Stomach (tissue), 8 donors: ENCODE measurements at regions not wholly inside any gene's neighbourhood (a gene's known extent, or its start where the extent isn't known, plus 50 kb on each side); places are given as distances from the start of the nearest gene placed in this dataset.

Experiments used
- DNase-seq, 2 donors: peaks; one replicate each; pipeline versions ENCODE4 v3.0.0 to v3.0.0-alpha.2; 2013 to 2019
- H3K27ac ChIP-seq, 5 donors: fragments of 200-600 bp in 4 of 5; sonication (generic) in 4 of 5; one replicate each; pipeline ENCODE4 v1.5.1; 2013 to 2019; ENCODE audit warnings: mild to moderate bottlenecking in 1 of 5, moderate library complexity in 1 of 5
- H3K27me3 ChIP-seq, 3 donors: fragments of 200-600 bp; sonication (generic); one replicate each; pipeline ENCODE4 v1.5.1; 2017 to 2019; ENCODE audit warnings: mixed run types in 1 of 3
- H3K36me3 ChIP-seq, 4 donors: fragments of 200-600 bp; sonication (generic); 1 replicate in 3 of 4; 2 replicates in 1 of 4; pipeline ENCODE4 v1.5.1; 2016 to 2019
- H3K4me1 ChIP-seq, 4 donors: fragments of 200-600 bp; sonication (generic); one replicate each; pipeline ENCODE4 v1.5.1; 2016 to 2019
- H3K4me3 ChIP-seq, 4 donors: fragments of 200-600 bp; sonication (generic) in 3 of 4; one replicate each; pipeline ENCODE4 v1.5.1; 2016 to 2019; ENCODE audit warnings: mild to moderate bottlenecking in 1 of 4
- H3K9me3 ChIP-seq, 4 donors: fragments of 200-600 bp; sonication (generic); one replicate each; pipeline ENCODE4 v1.5.1; 2016 to 2019
- CTCF ChIP-seq, 7 experiments: fragments of 450-650 bp in 4 of 7; fragments of 200-600 bp in 3 of 7; sonication (generic) in 3 of 7; IDR thresholded peaks; one replicate each; pipeline ENCODE4 v1.5.1; 2016 to 2019; ENCODE audit warnings: antibody characterized with exemption in 7 of 7, control low read depth in 2 of 7, mild to moderate bottlenecking in 1 of 7
- EP300 ChIP-seq: sonication (generic); formaldehyde crosslinking; IDR thresholded peaks from one replicate; pipeline ENCODE4 v1.6.1; 2017; ENCODE audit warnings: antibody characterized with exemption
- POLR2A ChIP-seq, 4 donors: fragments of 450-650 bp; IDR thresholded peaks; one replicate each; pipeline ENCODE4 v1.6.1; 2016; ENCODE audit warnings: antibody characterized with exemption in 4 of 4, control low read depth in 2 of 4, mild to moderate bottlenecking in 1 of 4, moderate library complexity in 1 of 4
- POLR2AphosphoS5 ChIP-seq, 3 donors: sonication (generic); formaldehyde crosslinking; IDR thresholded peaks; one replicate each; pipeline ENCODE4 v1.6.1; 2016; ENCODE audit warnings: antibody characterized with exemption in 3 of 3
- WGBS, 5 donors: extraction: QIAGEN DNeasy Blood & Tissue Kit in 3 of 5; methylation state at CpG; one replicate each; pipeline versions ENCODE4 v1.1.5 to v1.1.7; 2013 to 2018; 5-methylcytosine and 5-hydroxymethylcytosine counted together
- intact Hi-C: fragments of 100-400 bp; cut with DNase I; formaldehyde crosslinking; loops from one replicate; pipeline ENCODE4 v1.15.1; 2023; ENCODE audit warnings: low total_unique reads
- donor health status: healthy with polysubstance abuse.
- donor health status: Bipolar disorder and iron deficiency.
- donor health status: healthy.

- no peaks in the 10 kb centered on the region for H3K4me1 ChIP-seq
- H3K27ac ChIP-seq: no peak overlapping the region
- WGBS, 5 donors: 53 to 66% (median 57%) methylated on average over 5 of the region's 5 CpGs
- no peaks in the 10 kb centered on the region for H3K9me3 ChIP-seq
- no peak for TF ChIP-seq CTCF (IDR thresholded peaks at IDR 0.05)
- DNase-seq: no peak
- H3K27me3 ChIP-seq: no peaks in the 10 kb centered on the region
- no peak overlapping the region for H3K4me3 ChIP-seq
- intact Hi-C loops: no loop called here
- no peaks in the 10 kb centered on the region for H3K36me3 ChIP-seq
Observed at GRCh38 chr11:95444309-95445241, 213.6 kb upstream of the SESN3 start.

- no peaks in the 10 kb centered on the region for H3K27me3 ChIP-seq
- DNase-seq: no peak
- no peaks in the 10 kb centered on the region for H3K4me1 ChIP-seq
- TF ChIP-seq CTCF (IDR thresholded peaks at IDR 0.05): no peak
- no peak for TF ChIP-seq POLR2A (IDR thresholded peaks at IDR 0.05)
- no peak for TF ChIP-seq POLR2AphosphoS5 (IDR thresholded peaks at IDR 0.05)
- TF ChIP-seq EP300: no peak
- intact Hi-C loops: no loop called here
- H3K36me3 ChIP-seq: no peaks in the 10 kb centered on the region
- no peaks in the 10 kb centered on the region for H3K9me3 ChIP-seq
- no peak overlapping the region for H3K4me3 ChIP-seq
- H3K27ac ChIP-seq: no peak overlapping the region
- WGBS, 5 donors: 77 to 92% (median 89%) methylated on average over 5 of the region's 5 CpGs
Observed at GRCh38 chr11:95443386-95443785, 212.4 kb upstream of the SESN3 start.

- Histone ChIP-seq H3K4me3 (no peak overlapping the region), H3K4me1 (no peaks in the 10 kb centered on the region), H3K27ac (no peak overlapping the region), H3K9me3 (no peaks in the 10 kb centered on the region), H3K27me3 (no peaks in the 10 kb centered on the region), H3K36me3 (no peaks in the 10 kb centered on the region)
- TF ChIP-seq EP300 (no peak), POLR2A (IDR thresholded peaks at IDR 0.05) (no peak), POLR2AphosphoS5 (IDR thresholded peaks at IDR 0.05) (no peak), CTCF (IDR thresholded peaks at IDR 0.05) (no peak)
- 83 to 96% (median 92%) methylated on average over 3 of the region's 3 CpGs for WGBS, 5 donors
- DNase-seq: no peak
- intact Hi-C loops: no loop called here
Observed at GRCh38 chr11:95442531-95443050, 211.6 kb upstream of the SESN3 start.

- WGBS, 5 donors: 81 to 94% (median 90%) methylated on average over 6 to 7 of the region's 9 CpGs
- DNase-seq: no peak
- intact Hi-C loops: no loop called here
Observed at GRCh38 chr11:95435628-95436353, 204.8 kb upstream of the SESN3 start.

More at GRCh38 chr11:95435628-95436353, 204.8 kb upstream of the SESN3 start:
- no peaks in the 10 kb centered on the region for H3K9me3 ChIP-seq
- no peak overlapping the region for H3K4me3 ChIP-seq
- no peak for TF ChIP-seq CTCF (IDR thresholded peaks at IDR 0.05)
- TF ChIP-seq EP300: no peak
- TF ChIP-seq POLR2A (IDR thresholded peaks at IDR 0.05): no peak
- TF ChIP-seq POLR2AphosphoS5 (IDR thresholded peaks at IDR 0.05): no peak
- H3K27ac ChIP-seq: no peak overlapping the region
- no peaks in the 10 kb centered on the region for H3K36me3 ChIP-seq
- no peaks in the 10 kb centered on the region for H3K4me1 ChIP-seq
- H3K27me3 ChIP-seq: no peaks in the 10 kb centered on the region
